NCI-H1417 treated with DMSO at 0.1 percent for 48 hours (cell line): ENCODE measurements at regions not wholly inside any gene's neighbourhood (a gene's known extent, or its start where the extent isn't known, plus 50 kb on each side); places are given as distances from the start of the nearest gene placed in this dataset.
A peak's percentile ranks its signal among the peaks of the same experiment; 100 is the strongest.
"Not testable (repeated sequence)": the region's sequence is repeated elsewhere in the genome, so short reads cannot be mapped to it uniquely, and the experiment has no call there.

Experiments used
- DNase-seq: peaks from one replicate; lab custom pipeline; 2025; lab: John Stamatoyannopoulos, UW

DNA sequence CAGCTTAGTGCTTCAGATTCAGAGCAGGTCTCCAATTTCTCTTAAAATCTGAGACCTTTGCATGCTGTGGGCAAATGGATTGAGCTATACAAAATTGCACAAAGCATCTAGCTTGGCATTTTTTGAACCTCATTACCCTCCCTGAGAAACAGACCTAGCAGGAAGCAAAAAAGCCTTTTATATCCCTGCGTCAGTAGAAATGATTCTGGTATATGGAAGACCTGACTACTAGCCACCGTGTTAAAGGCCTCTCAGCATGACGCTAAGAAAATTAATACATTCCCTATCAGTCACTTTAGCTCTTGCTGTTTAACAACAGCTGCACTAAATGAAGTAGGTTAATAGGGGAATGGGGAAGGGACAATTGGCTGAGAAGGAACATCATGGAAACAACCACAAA lies 110.7 kb upstream of the SMLR1 start:
- peak; percentile 15 for DNase-seq

DNA sequence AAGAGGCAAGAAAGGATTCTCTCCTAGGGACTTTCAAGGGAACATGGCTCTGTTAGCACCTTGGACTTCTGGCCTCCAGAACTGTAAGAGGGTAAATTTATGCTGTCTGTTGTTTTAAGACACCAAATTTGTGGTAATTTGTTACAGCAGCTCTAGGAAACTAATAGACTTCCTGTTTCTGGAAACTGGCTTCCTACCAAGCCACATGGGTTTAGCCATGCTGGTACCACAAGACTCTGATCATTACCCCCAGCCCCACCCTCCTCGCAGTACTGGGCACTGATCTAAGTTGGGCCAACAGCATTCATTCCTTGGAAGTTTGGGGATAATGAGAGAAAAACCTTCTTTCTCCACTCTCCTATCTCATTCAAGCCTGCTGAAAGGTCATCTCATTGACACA lies 109.5 kb upstream of the SMLR1 start:
- DNase-seq, result no peak

DNA sequence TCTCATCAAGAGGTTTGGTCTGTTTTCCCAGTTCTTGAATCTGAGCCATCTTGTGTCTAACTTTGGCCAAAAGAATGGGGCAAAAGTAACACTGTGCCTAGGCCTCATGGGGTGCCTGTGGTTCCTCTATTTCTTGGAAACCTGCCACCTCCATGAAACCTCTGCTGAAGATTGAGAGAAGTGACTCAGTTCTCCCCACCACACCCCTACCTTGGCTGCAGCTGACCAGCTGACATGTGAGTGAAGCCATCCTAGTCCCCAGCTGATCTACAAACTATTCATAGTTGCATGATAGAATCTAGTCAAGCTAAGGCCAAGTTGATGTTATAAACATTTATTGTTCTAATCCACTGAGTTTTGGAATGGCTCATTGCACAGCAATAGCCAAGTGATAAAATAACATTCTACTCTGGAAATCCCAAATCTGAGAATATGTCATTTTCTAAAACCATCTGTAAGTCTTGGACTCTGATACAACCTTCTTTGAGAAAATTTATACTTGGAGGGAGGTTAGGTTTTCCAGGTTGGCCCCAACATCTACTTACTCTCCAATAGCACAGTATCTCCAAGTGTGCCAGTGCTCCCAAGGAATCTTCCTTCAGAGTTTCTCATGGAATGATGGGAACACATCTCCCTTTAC lies 107.0 kb upstream of the SMLR1 start:
- DNase-seq, result no peak

DNA sequence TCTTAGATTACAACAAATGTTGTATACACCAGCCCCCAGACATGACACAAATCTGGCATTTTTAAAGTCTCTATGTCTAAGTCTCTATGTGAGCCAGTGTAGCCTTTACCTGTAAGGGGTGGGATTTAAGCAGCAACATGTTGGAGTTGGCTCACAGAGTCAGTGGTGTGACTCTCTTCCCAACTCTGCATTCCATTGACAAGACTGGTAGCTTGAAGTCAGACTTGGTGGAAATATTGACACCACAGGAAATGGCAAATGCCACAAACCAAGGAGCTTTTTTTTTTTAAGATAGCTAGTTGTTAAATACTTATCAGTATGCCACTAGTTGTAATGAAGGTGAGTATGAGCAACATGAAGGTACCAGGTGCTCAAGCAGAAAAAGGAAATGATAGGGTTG lies 103.1 kb upstream of the SMLR1 start:
- DNase-seq, result no peak

DNA sequence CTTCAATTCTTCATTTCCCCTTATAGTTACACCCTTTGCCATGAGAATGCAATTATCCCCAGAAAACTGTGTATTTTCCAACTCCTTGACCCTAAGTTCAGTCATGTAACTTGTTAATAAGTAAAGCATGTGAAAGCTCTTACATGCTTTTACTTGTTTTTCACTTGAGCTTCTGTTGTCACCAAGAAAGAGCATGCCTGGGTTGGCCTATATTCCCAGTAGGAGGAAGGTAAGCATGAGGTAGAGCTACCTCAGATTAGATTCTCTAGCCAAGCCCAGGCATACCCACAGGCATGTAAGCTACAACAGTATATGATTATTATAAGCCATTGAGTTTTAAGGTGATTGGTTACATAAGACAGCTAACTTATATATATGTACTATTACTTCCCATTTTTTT lies 101.7 kb upstream of the SMLR1 start:
- DNase-seq, result no peak

DNA sequence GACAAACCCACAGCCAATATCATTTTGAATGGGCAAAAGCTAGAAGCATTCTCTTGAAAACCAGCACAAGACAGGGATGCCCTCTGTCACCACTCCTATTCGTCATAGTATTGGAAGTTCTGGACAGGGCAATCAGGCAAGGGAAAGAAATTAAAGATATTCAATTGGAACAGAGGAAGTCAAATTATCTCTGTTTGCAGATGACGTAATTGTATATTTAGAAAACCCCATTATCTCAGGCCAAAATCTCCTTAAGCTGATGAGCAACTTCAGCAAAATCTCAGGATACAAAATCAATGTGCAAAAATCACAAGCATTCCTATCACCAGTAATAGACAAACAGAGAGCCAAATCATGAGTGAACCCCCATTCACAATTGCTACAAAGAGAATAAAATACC lies 99.1 kb upstream of the SMLR1 start:
- not testable (repeated sequence) for DNase-seq

DNA sequence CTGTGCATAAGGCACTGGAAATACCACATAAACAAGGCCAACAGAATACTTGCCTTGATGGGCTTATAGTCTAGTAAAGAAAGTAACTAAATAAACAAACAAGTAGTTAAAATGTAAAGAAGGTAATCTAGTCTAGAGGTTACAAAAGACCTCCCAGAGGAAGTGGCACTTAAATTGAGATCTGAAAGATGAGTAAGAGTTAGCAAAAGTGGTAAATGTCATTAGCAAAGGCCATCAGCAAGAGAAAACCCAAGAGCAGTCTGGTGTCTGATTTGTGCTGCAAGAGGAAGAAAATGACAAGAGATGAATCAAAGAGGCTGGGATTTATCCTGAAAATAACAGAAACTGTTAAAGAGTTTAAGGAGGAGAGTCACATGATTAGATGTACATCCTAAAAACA lies 96.6 kb upstream of the SMLR1 start:
- DNase-seq, result no peak

DNA sequence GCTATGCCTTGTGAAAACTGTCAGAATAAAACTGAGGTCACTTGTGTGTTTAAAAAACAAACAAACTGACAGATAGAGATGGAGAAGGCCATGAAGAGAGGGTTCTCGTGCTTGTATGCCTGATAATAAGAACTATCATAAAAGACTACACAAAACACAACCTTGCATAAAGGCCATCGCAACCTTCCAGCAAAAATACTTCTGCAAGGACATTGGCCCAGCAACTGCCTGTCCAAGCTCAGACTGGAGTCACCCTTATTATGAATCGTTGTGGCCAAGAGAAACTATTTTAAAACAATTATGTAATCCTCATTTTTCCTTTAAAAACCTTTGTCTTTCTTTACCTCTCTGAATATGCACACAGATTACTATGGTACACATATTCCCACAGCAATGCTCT lies 93.0 kb upstream of the SMLR1 start:
- DNase-seq, result no peak

DNA sequence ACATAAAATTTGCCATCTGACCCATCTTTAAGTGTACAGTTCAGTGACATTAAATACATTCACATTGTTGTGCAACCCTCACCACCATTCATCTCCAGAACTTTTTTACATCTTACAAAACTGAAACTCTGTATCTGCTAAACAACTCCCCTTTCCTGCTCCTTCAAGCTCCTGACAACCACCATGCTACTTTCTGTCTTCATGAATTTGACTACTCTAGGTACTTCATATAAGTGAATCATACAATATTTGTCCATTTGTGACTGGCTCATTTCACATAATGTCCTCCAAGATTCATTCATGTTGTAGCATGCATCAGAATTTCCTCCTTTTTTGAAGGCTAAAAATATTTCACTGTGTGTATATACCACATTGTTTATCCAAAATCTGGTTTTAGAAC lies 86.9 kb upstream of the SMLR1 start:
- no peak for DNase-seq

DNA sequence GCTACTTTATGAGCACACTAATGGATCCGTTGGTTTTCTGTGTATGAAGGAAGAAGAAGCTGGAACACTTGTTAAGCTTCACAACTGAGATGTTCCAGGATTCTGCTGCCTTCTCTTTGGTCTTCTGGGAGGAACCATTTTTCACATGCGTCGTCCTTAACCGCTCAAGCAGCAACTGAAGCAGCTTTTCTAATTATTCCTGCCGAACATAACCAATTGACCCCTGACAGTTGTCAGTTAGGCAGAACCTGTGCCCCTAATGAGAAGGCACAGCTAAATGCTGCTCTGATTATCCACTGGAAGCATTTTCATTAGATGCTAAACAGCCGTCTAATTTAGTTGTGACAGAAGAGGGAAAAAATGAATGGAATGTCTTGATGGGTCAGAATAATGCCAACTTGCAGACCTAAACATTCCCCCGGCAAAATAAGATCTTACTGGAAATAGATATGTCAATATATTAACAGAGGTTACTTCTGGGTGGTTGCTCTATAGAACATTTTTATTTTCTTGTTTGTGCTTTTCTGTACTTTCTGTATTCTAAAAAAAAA lies 85.0 kb upstream of the SMLR1 start:
- DNase-seq, result no peak

DNA sequence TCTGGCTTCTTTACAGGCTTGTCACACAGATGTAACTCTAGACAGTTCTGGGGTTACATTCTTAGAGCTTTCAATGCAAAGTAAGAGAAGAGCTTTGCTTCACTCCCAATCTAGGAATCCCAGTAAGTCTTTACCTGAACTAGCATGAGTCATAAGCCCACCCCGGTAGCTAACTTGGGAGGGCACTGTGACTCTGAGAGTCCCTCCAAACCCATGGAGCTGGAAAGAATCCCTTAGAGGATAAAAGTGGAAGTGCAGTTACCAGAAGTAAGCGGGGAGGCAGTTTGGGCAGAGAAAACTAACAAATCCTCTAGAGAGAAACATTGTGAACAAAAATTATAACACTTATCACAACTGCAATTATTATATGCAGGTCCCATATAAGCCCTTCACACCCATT lies 84.0 kb upstream of the SMLR1 start:
- no peak for DNase-seq

DNA sequence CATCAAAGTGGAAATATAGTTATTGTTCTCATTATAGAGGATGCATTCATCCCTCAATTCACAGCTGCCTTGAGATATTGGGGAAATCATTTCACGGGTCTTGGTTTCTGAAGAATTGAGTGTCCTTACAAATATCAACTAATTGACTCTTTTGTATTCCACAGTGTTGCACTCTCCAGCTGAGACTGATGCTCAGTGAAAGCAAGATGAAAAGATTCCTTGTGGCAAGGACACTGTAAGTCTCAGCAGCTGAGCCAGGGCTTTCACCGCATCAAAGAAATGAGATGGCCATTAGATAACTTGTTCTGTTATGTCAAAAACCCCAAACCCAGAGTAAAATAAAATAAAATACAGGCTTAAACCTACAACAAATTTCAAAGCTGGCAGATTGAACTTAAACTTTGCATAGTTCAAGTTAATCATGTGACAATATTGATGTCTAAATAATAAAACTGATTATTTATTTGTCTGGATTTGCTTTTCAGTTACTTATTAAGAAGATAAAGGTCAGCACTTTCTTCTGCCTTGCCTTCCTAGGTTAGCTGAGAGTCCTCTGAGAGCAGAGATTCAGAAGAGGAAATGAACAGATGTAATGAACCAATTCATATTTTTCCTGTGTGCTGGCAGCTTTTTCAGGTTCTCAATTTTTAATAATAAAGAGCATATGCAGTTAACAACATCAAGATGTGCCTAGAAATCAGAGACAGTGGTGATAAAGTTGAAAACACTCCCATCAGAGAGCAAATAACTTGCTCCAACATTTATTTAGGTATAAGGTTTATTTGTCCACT lies 82.4 kb upstream of the SMLR1 start:
- DNase-seq, result no peak

DNA sequence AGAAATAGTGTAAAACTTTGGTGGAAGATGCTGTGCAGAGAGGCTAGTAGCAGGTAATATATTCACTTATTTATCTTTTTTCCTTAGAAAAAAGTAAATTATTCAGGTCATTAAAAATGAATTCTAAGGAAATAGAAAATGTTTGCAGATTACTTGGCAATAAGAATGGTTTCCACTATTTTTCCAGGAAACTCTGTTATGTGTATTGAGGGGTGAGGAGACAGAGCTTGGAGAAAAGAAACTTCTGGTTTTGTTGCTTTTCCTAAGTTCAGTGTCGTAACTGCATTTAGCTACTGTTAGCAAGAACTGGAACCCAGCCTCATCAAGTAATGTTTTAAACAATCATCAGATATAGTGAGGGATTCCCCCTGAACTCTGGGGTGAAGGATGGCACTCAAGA lies 79.2 kb upstream of the SMLR1 start:
- DNase-seq, result no peak

DNA sequence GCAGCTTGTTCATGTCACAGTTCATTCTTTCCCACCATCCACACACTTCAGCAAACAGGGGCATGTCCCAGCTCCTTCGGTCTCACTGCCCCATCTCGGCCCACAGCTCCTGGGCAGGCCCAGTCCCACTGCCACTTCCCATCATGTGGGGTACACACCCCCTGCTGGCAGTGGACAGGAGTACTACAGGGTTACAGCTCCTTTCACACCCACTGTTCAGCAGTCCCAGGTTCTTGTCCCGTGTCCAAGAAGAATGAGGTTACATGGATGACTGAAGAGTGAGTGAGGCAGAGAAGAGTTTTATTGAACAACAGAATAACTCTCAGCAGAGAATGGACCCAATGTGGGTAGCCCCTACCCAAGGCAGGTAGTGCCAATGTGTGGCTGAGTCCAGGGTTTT lies 77.8 kb upstream of the SMLR1 start:
- no peak for DNase-seq

DNA sequence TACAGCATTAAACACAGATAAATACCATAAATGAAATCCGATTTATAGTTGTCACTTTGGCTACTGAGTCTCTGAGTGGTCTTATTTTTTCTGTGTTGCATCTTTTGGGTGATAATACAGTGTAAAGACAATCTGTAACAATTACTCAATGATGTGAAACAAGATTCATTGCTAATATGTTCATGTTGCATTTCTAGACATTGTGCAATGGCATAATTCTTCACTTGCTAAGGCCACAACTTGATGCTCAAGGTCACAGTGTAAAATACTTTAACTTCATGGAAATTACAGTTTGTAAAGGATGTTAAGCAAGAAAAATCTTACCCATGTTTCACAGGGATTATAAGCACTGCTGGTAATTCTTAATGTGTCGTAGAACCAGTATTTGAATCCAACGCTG lies 74.9 kb upstream of the SMLR1 start:
- DNase-seq, result no peak

DNA sequence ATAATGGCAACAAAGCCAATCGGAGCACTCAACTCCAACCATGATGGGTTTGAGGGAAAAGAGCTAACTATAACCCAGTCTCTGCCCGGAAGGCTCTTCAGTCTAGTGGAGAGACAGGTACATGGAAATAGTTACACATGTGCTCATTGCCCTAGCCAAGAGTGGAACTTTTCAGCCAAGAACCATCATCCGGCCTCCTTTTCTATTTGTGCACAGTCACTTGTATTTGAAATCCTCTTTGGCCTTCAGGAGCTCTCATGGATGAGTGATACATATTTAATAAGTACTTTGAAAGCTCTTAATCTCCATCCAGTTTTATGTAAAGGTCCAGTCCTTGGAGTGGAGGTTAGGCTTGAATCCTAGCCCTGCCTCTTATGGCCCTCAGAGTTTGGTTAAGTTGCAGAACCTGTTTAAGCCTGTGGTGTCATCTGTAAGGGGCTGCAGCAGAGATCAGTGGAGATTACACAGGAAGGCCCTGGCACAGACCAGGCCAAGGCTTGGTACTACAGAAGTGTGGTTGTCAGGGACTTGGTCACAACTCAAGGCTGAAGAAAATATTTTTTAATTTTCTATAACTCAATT lies 72.3 kb upstream of the SMLR1 start:
- DNase-seq, result no peak

DNA sequence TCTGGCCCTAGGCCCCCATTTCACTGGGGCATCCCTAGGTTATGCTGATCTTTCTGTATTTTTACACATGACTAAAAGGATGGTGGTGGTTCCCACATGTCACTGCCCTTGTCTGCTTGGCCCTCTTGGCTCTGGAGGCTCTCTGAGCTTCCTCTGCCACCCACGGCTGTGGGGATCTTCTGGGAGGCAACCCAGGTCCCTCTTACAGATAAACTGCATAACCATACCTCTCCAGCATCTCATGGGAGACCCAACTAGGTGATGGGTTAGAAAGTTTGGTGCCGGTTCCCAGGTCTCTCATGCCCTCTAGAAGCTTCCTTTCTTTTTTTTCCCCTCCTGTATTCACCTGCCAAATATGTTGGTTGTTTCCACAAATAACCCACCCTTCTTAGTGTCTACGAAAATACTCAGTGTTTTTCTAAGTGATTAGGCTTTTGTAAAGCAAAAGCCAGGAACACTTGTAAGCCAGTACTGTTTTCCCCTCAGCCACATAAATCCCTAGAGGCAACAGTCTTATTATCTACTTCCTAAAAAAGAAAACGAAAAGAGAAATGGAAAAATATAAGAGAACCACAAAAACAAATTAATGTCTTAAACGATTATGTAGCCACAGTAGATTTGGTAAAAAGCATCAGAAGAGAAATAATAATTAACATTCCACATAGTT lies 71.7 kb upstream of the SMLR1 start:
- no peak for DNase-seq

DNA sequence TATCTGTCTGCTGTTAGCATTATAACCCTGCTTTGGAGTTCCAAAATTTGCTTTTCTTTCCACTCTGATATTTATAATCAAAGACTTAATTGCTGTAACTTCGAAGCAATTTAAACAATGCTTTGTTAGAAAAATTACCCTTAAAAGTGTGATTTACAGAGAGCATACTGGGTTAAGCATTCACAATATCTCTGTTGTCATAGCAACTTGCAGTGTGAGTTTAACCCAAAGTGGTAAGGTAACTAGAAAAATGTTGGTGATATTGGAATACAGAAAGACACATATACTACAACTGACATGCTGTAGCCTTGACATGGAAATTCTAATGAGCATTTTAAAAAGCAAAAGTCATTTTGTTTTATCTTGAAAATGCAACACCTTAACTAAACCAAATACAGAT lies 70.4 kb upstream of the SMLR1 start:
- DNase-seq, result no peak

DNA sequence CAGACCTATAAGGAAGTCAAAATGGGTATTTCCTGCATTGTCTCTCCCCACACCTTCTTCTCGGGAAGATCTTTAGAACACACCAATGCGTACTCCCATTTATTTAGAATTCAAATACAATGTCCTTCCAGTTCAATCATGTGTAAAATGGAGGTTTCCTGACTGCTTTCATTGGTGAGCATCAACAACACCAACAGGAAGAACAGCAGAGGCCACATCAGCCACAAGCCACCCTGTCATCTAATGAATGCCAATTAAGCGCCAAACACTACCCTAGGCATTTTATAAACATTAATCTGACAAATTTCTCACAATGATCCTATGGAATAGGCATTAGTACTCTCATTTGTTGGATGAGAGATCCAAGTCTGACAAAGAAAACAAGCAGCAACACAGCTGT lies 68.4 kb upstream of the SMLR1 start:
- DNase-seq, result no peak

DNA sequence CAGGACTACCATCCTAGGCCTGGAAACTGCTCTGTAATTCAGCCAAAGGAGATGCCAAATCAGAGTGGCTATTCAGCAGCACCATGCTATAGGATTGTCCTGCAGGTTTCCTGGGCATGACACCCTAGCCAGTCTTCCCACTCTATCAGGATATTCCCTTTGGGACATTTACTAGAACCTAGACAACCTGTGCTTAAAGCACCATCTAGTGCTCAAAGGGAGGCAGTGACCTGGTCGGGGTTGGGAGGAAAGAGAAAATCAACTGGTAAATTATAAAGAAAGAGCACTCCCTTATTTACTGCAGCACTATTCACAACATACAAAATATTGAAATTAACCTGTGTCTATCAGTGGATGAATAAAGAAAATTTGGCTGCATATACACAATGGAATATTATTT lies 67.2 kb upstream of the SMLR1 start:
- no peak for DNase-seq

DNA sequence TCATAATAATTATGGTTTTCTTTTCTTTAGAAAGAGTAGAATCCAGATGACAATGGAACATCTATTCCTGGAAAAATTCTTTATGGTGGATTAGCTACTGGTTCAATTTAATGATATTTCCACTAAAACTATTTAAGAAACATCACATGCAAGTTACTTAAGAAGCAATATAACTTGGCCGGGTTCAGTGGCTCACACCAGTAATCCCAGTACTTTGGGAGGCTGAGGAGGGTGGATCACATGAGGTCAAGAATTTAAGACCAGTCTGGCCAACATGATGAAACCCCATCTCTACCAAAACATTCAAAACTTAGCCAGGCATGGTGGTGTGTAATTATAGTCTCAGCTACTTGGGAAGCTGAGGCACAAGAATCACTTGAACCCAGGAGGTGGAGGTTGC lies 65.9 kb upstream of the SMLR1 start:
- no peak for DNase-seq

DNA sequence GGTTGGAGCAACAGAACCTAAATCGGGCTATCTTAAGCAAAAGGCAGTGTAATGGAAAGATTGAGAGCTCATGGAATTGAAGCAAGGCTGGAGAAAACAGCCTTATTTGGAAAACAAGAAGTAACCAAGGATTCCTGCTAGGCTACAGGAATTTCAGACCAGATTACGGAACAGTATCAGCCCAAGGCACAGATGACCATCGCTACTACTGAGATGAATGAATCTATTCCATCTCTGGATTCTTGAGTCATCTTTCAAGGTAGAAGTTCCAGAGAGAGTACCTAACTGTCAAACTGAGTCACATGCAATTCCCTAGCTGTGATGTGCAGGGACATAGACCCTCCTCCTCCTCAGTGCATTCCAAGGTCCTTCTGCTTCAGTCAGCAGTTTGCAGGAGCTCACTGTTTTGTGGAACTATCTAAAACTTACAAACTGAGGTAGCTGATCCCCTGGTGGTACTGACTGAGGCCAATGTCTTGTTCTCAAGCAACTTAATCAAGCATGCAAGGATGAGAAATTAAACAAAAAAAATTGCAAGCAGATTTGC lies 62.0 kb upstream of the SMLR1 start:
- no peak for DNase-seq
